CD4-positive, alpha-beta memory T cell (primary cell): ENCODE measurements at regions not wholly inside any gene's neighbourhood (a gene's known extent, or its start where the extent isn't known, plus 50 kb on each side); places are given as distances from the start of the nearest gene placed in this dataset.
A peak's percentile ranks its signal among the peaks of the same experiment; 100 is the strongest.

Experiments used
- CTCF ChIA-PET: fragments of 350-600 bp; sonication (Branson Sonifier 250); formaldehyde crosslinking; loops from one replicate; lab custom pipeline; 2021; ENCODE audit warnings: inconsistent platforms; ENCODE audit not compliant: partially characterized antibody; lab: Charles Lee
- POLR2A ChIA-PET: fragments of 350-600 bp; sonication (Branson Sonifier 250); formaldehyde crosslinking; loops from one replicate; lab custom pipeline; 2021; ENCODE audit not compliant: partially characterized antibody; lab: Charles Lee
- DNase-seq, 5 donors: peaks; one replicate each; pipeline versions ENCODE4 v3.0.0 to v3.0.0-alpha.2; 2020 to 2022; ENCODE audit warnings: mixed read lengths in 1 of 5
- H3K27ac ChIP-seq: one replicate; pipeline ENCODE4 v1.7.0; 2013; ENCODE audit warnings: low read depth, low read length
- H3K27me3 ChIP-seq: 2 replicates; pipeline ENCODE4 v1.7.0; 2013; ENCODE audit warnings: mild to moderate bottlenecking, low read length, moderate library complexity; ENCODE audit not compliant: insufficient read depth
- H3K36me3 ChIP-seq: 2 replicates; pipeline ENCODE4 v1.7.0; 2013; ENCODE audit warnings: mild to moderate bottlenecking, low read length, moderate library complexity; ENCODE audit not compliant: insufficient read depth
- H3K4me1 ChIP-seq: 2 replicates; pipeline ENCODE4 v1.7.0; 2013; ENCODE audit warnings: mild to moderate bottlenecking, low read length, moderate library complexity; ENCODE audit not compliant: insufficient read depth
- H3K4me3 ChIP-seq, 2 donors: one replicate each; pipeline ENCODE4 v1.7.0; 2013; ENCODE audit warnings: low read length in 2 of 2, mild to moderate bottlenecking in 1 of 2
- H3K9me3 ChIP-seq, 2 donors: one replicate each; pipeline ENCODE4 v1.7.0; 2013; ENCODE audit warnings: low read length in 2 of 2, control low read depth in 1 of 2; ENCODE audit not compliant: control insufficient read depth in 1 of 2
- H3K27ac Mint-ChIP-seq, 7 donors: one replicate each; pipeline ENCODE4 v1.8.0; 2020 to 2021; ENCODE audit warnings: mixed read lengths in 7 of 7, mild to moderate bottlenecking in 6 of 7, inconsistent platforms in 3 of 7, moderate library complexity in 3 of 7
- H3K27me3 Mint-ChIP-seq, 2 donors: one replicate each; pipeline ENCODE4 v1.8.0; 2020 to 2021; ENCODE audit warnings: mixed read lengths in 2 of 2
- H3K36me3 Mint-ChIP-seq, 2 donors: one replicate each; pipeline ENCODE4 v1.8.0; 2020 to 2021; ENCODE audit warnings: mixed read lengths in 2 of 2, inconsistent platforms in 1 of 2, mild to moderate bottlenecking in 1 of 2
- H3K4me1 Mint-ChIP-seq, 4 donors: one replicate each; pipeline ENCODE4 v1.8.0; 2020 to 2021; ENCODE audit warnings: mixed read lengths in 4 of 4, mild to moderate bottlenecking in 1 of 4
- H3K4me3 Mint-ChIP-seq, 8 donors: one replicate each; pipeline ENCODE4 v1.8.0; 2020 to 2021; ENCODE audit warnings: mixed read lengths in 8 of 8, mild to moderate bottlenecking in 7 of 8, moderate library complexity in 6 of 8, inconsistent platforms in 3 of 8
- H3K9me3 Mint-ChIP-seq, 8 donors: one replicate each; pipeline ENCODE4 v1.8.0; 2020 to 2021; ENCODE audit warnings: mixed read lengths in 8 of 8, mild to moderate bottlenecking in 5 of 8, inconsistent platforms in 3 of 8, moderate library complexity in 1 of 8
- intact Hi-C: fragments of 100-400 bp; cut with micrococcal nuclease; formaldehyde crosslinking; loops from one replicate; pipeline ENCODE4 v1.15.1; 2023

GRCh38 chr10:10647331-10647730 is 370.3 kb upstream of the CELF2 start:
- peaks cover 8 to 16% of the 10 kb centered on the region in 2 donors for H3K27me3 Mint-ChIP-seq
- H3K27ac ChIP-seq = no peak overlapping the region
- H3K9me3 Mint-ChIP-seq = peaks cover 0 to 5% (median 0%) of the 10 kb centered on the region in 8 donors
- no peaks in the 10 kb centered on the region for H3K27me3 ChIP-seq
- no peak for DNase-seq
- H3K4me1 Mint-ChIP-seq = no peaks in the 10 kb centered on the region
- no peaks in the 10 kb centered on the region for H3K4me1 ChIP-seq
- no peaks in the 10 kb centered on the region for H3K36me3 Mint-ChIP-seq
- intact Hi-C loops = no loop called here
- POLR2A ChIA-PET = no interaction called here
- no peaks in the 10 kb centered on the region for H3K36me3 ChIP-seq
- no peaks in the 10 kb centered on the region for H3K9me3 ChIP-seq
- no peak overlapping the region for H3K4me3 ChIP-seq
- CTCF ChIA-PET = no interaction called here
- H3K27ac Mint-ChIP-seq = no peak overlapping the region
- peak overlapping the region in 1 of 8 donors; percentile 38 for H3K4me3 Mint-ChIP-seq

- no peaks in the 10 kb centered on the region for H3K36me3 Mint-ChIP-seq
- no peak overlapping the region for H3K4me3 ChIP-seq
- peaks cover 0 to 14% (median 4%) of the 10 kb centered on the region in 8 donors for H3K9me3 Mint-ChIP-seq
- H3K9me3 ChIP-seq = no peaks in the 10 kb centered on the region
- ChIA-PET POLR2A (no interaction called here), CTCF (no interaction called here)
- H3K36me3 ChIP-seq = no peaks in the 10 kb centered on the region
- DNase-seq = no peak
- peaks cover 9 to 13% of the 10 kb centered on the region in 2 donors for H3K27me3 Mint-ChIP-seq
- H3K27ac Mint-ChIP-seq = no peak overlapping the region
- no peak overlapping the region for H3K27ac ChIP-seq
- no peak overlapping the region for H3K4me3 Mint-ChIP-seq
- intact Hi-C loops = no loop called here
- no peaks in the 10 kb centered on the region for H3K27me3 ChIP-seq
- no peaks in the 10 kb centered on the region for H3K4me1 ChIP-seq
- no peaks in the 10 kb centered on the region for H3K4me1 Mint-ChIP-seq
These were observed 360.4 kb upstream of the CELF2 start for GRCh38 chr10:10657139-10657760.

- Mint-ChIP-seq H3K9me3 (peaks cover 0 to 14% (median 2%) of the 10 kb centered on the region in 8 donors), H3K36me3 (no peaks in the 10 kb centered on the region), H3K4me1 (no peaks in the 10 kb centered on the region), H3K27ac (no peak overlapping the region), H3K27me3 (peaks cover 9 to 13% of the 10 kb centered on the region in 2 donors), H3K4me3 (no peak overlapping the region)
- POLR2A ChIA-PET = no interaction called here
- DNase-seq = no peak
- Histone ChIP-seq H3K36me3 (no peaks in the 10 kb centered on the region), H3K4me3 (no peak overlapping the region), H3K27me3 (no peaks in the 10 kb centered on the region), H3K9me3 (no peaks in the 10 kb centered on the region), H3K27ac (no peak overlapping the region), H3K4me1 (no peaks in the 10 kb centered on the region)
- intact Hi-C loops = no loop called here
- CTCF ChIA-PET = no interaction called here
These were observed 359.4 kb upstream of the CELF2 start for GRCh38 chr10:10658172-10658785.

- no peaks in the 10 kb centered on the region for H3K9me3 ChIP-seq
- intact Hi-C loops = no loop called here
- no peak for DNase-seq
- H3K36me3 ChIP-seq = no peaks in the 10 kb centered on the region
- Mint-ChIP-seq H3K9me3 (peaks cover 0 to 14% (median 2%) of the 10 kb centered on the region in 8 donors), H3K4me1 (no peaks in the 10 kb centered on the region), H3K27me3 (peaks cover 12 to 13% of the 10 kb centered on the region in 2 donors), H3K36me3 (no peaks in the 10 kb centered on the region), H3K4me3 (no peak overlapping the region), H3K27ac (no peak overlapping the region)
- H3K4me3 ChIP-seq = no peak overlapping the region
- no peak overlapping the region for H3K27ac ChIP-seq
- ChIA-PET CTCF (interaction anchor here (1.0 kb wide), 1 partner anchor 9 kb away, joined by 4 read pairs; no protein-coding TSS in a partner anchor), POLR2A (no interaction called here)
- no peaks in the 10 kb centered on the region for H3K4me1 ChIP-seq
- no peaks in the 10 kb centered on the region for H3K27me3 ChIP-seq
These were observed 357.6 kb upstream of the CELF2 start for GRCh38 chr10:10660054-10660453.

- Mint-ChIP-seq H3K4me1 (no peaks in the 10 kb centered on the region), H3K4me3 (no peak overlapping the region), H3K36me3 (no peaks in the 10 kb centered on the region), H3K9me3 (peaks cover 0 to 14% (median 2%) of the 10 kb centered on the region in 8 donors), H3K27ac (no peak overlapping the region), H3K27me3 (peaks cover 12 to 13% of the 10 kb centered on the region in 2 donors)
- Histone ChIP-seq H3K4me1 (no peaks in the 10 kb centered on the region), H3K4me3 (no peak overlapping the region), H3K36me3 (no peaks in the 10 kb centered on the region), H3K27ac (no peak overlapping the region), H3K9me3 (no peaks in the 10 kb centered on the region), H3K27me3 (no peaks in the 10 kb centered on the region)
- CTCF ChIA-PET = no interaction called here
- intact Hi-C loops = no loop called here
- POLR2A ChIA-PET = no interaction called here
- no peak for DNase-seq
These were observed 356.5 kb upstream of the CELF2 start for GRCh38 chr10:10661176-10661575.

GRCh38 chr10:10662716-10663408 is 354.8 kb upstream of the CELF2 start:
- Histone ChIP-seq H3K36me3 (no peaks in the 10 kb centered on the region), H3K27ac (no peak overlapping the region), H3K9me3 (no peaks in the 10 kb centered on the region), H3K4me1 (no peaks in the 10 kb centered on the region), H3K27me3 (no peaks in the 10 kb centered on the region), H3K4me3 (no peak overlapping the region)
- Mint-ChIP-seq H3K36me3 (no peaks in the 10 kb centered on the region), H3K4me1 (no peaks in the 10 kb centered on the region), H3K9me3 (peaks cover 0 to 11% (median 0%) of the 10 kb centered on the region in 8 donors), H3K4me3 (no peak overlapping the region), H3K27me3 (peaks cover 12 to 13% of the 10 kb centered on the region in 2 donors), H3K27ac (no peak overlapping the region)
- no peak for DNase-seq
- intact Hi-C loops = no loop called here
- POLR2A ChIA-PET = no interaction called here
- CTCF ChIA-PET = no interaction called here

- Mint-ChIP-seq H3K4me1 (no peaks in the 10 kb centered on the region), H3K4me3 (no peak overlapping the region), H3K27me3 (peaks cover 12 to 15% of the 10 kb centered on the region in 2 donors), H3K36me3 (no peaks in the 10 kb centered on the region), H3K9me3 (peaks cover 0 to 11% (median 0%) of the 10 kb centered on the region in 8 donors), H3K27ac (no peak overlapping the region)
- DNase-seq = no peak
- CTCF ChIA-PET = no interaction called here
- Histone ChIP-seq H3K4me3 (no peak overlapping the region), H3K36me3 (no peaks in the 10 kb centered on the region), H3K27ac (no peak overlapping the region), H3K27me3 (no peaks in the 10 kb centered on the region), H3K4me1 (no peaks in the 10 kb centered on the region), H3K9me3 (no peaks in the 10 kb centered on the region)
- POLR2A ChIA-PET = no interaction called here
- intact Hi-C loops = no loop called here
These were observed 354.1 kb upstream of the CELF2 start for GRCh38 chr10:10663622-10664021.
